Osteoblast (primary cell): ENCODE measurements at regions not wholly inside any gene's neighbourhood (a gene's known extent, or its start where the extent isn't known, plus 50 kb on each side); places are given as distances from the start of the nearest gene placed in this dataset.

Experiments used
- DNase-seq: peaks from one replicate; pipeline ENCODE4 v3.0.0; 2011; ENCODE audit warnings: low spot score, mixed read lengths; ENCODE audit not compliant: insufficient read length; ENCODE audit errors: missing footprints
- H2AFZ ChIP-seq: 2 replicates; pipeline ENCODE4 v1.6.0; 2011; ENCODE audit warnings: mild to moderate bottlenecking, low read length
- H3K27ac ChIP-seq: 2 replicates; pipeline ENCODE4 v1.5.1; 2011; ENCODE audit warnings: mild to moderate bottlenecking, low read depth, low read length, moderate library complexity
- H3K27me3 ChIP-seq: 2 replicates; pipeline ENCODE4 v1.6.0; 2012; ENCODE audit warnings: mild to moderate bottlenecking, control low read depth, inconsistent platforms, low read length, moderate library complexity; ENCODE audit not compliant: insufficient read depth
- H3K36me3 ChIP-seq: 2 replicates; pipeline ENCODE4 v1.5.1; 2011; ENCODE audit warnings: mild to moderate bottlenecking, low read length, control low read depth, moderate library complexity; ENCODE audit not compliant: insufficient read depth
- H3K4me1 ChIP-seq: 2 replicates; pipeline ENCODE4 v1.5.1; 2011; ENCODE audit warnings: mild to moderate bottlenecking, low read length, control low read depth, moderate library complexity; ENCODE audit not compliant: insufficient read depth
- H3K4me2 ChIP-seq: 2 replicates; pipeline ENCODE4 v1.6.0; 2011; ENCODE audit warnings: mild to moderate bottlenecking, low read length; ENCODE audit not compliant: insufficient read depth
- H3K4me3 ChIP-seq: fragments of 200-600 bp; sonication (generic); 3 replicates; pipeline ENCODE4 v1.5.1; 2012; ENCODE audit warnings: mild to moderate bottlenecking, low read length, inconsistent platforms; ENCODE audit not compliant: insufficient read depth
- H3K79me2 ChIP-seq: 2 replicates; pipeline ENCODE4 v1.6.0; 2012; ENCODE audit warnings: mild to moderate bottlenecking, low read length, control low read depth, inconsistent platforms; ENCODE audit not compliant: insufficient read depth
- H3K9me3 ChIP-seq: 2 replicates; pipeline ENCODE4 v1.5.1; 2011; ENCODE audit warnings: low read depth, low read length, control low read depth
- H4K20me1 ChIP-seq: 2 replicates; pipeline ENCODE4 v1.6.0; 2012; ENCODE audit warnings: mild to moderate bottlenecking, low read length, control low read depth; ENCODE audit not compliant: insufficient read depth
- CTCF ChIP-seq: IDR thresholded peaks from 2 replicates; pipeline ENCODE4 v1.5.1; 2011; ENCODE audit warnings: mild to moderate bottlenecking, low read depth, low read length, moderate library complexity; ENCODE audit errors: extremely low read depth

- Histone ChIP-seq H2AFZ (no peak overlapping the region), H3K36me3 (no peaks in the 10 kb centered on the region), H3K4me3 (no peak overlapping the region), H4K20me1 (no peaks in the 10 kb centered on the region), H3K4me2 (no peak overlapping the region), H3K27me3 (peaks cover 6% of the 10 kb centered on the region), H3K79me2 (no peaks in the 10 kb centered on the region), H3K4me1 (no peaks in the 10 kb centered on the region), H3K9me3 (no peaks in the 10 kb centered on the region), H3K27ac (no peak overlapping the region)
- DNase-seq: peak; percentile 45
- no peak for TF ChIP-seq CTCF
Observed at GRCh38 chr7:109094-109493, 83.3 kb upstream of the FAM20C start.

- H3K79me2 ChIP-seq: no peaks in the 10 kb centered on the region
- H3K4me1 ChIP-seq: peaks cover 3% of the 10 kb centered on the region
- no peak overlapping the region for H3K4me3 ChIP-seq
- peak; percentile 51 for DNase-seq
- no peak overlapping the region for H3K27ac ChIP-seq
- no peaks in the 10 kb centered on the region for H3K9me3 ChIP-seq
- H3K4me2 ChIP-seq: no peak overlapping the region
- H3K27me3 ChIP-seq: peaks cover 6% of the 10 kb centered on the region
- no peaks in the 10 kb centered on the region for H3K36me3 ChIP-seq
- no peak overlapping the region for H2AFZ ChIP-seq
- no peaks in the 10 kb centered on the region for H4K20me1 ChIP-seq
- TF ChIP-seq CTCF: no peak
Observed at GRCh38 chr7:109898-110556, 82.3 kb upstream of the FAM20C start.

- no peaks in the 10 kb centered on the region for H3K79me2 ChIP-seq
- peaks cover 10% of the 10 kb centered on the region for H3K4me1 ChIP-seq
- peaks cover 6% of the 10 kb centered on the region for H3K27me3 ChIP-seq
- no peak overlapping the region for H3K27ac ChIP-seq
- TF ChIP-seq CTCF: no peak
- H3K4me2 ChIP-seq: no peak overlapping the region
- no peaks in the 10 kb centered on the region for H3K9me3 ChIP-seq
- no peaks in the 10 kb centered on the region for H4K20me1 ChIP-seq
- H3K4me3 ChIP-seq: no peak overlapping the region
- H2AFZ ChIP-seq: no peak overlapping the region
- H3K36me3 ChIP-seq: no peaks in the 10 kb centered on the region
- peak; percentile 58 for DNase-seq
Observed at GRCh38 chr7:110557-111232, 81.7 kb upstream of the FAM20C start.

- no peaks in the 10 kb centered on the region for H3K36me3 ChIP-seq
- H3K79me2 ChIP-seq: no peaks in the 10 kb centered on the region
- no peak overlapping the region for H3K27ac ChIP-seq
- H3K4me3 ChIP-seq: no peak overlapping the region
- DNase-seq: peak; percentile 42
- no peak overlapping the region for H3K4me2 ChIP-seq
- H4K20me1 ChIP-seq: no peaks in the 10 kb centered on the region
- no peak overlapping the region for H2AFZ ChIP-seq
- H3K27me3 ChIP-seq: peaks cover 6% of the 10 kb centered on the region
- H3K4me1 ChIP-seq: peaks cover 11% of the 10 kb centered on the region
- no peaks in the 10 kb centered on the region for H3K9me3 ChIP-seq
- no peak for TF ChIP-seq CTCF
Observed at GRCh38 chr7:111591-111990, 80.8 kb upstream of the FAM20C start.
